Liver (tissue), 3 donors: ENCODE measurements at regions not wholly inside any gene's neighbourhood (a gene's known extent, or its start where the extent isn't known, plus 50 kb on each side); places are given as distances from the start of the nearest gene placed in this dataset.

Experiments
- CTCF ChIP-seq: fragments of 150-350 bp; IDR thresholded peaks from 2 replicates; pipeline ENCODE4 v1.5.1; 2017; ENCODE audit warnings: improper control_type of control experiment, low read depth, low read length; ENCODE audit not compliant: missing input control
- EGR1 ChIP-seq, 2 donors: IDR thresholded peaks; 2 replicates each; pipeline ENCODE4 v1.6.1; 2016 to 2018; ENCODE audit warnings: antibody characterized with exemption in 2 of 2, low read depth in 2 of 2
- GABPA ChIP-seq, 2 donors: IDR thresholded peaks in 1 of 2; conservative IDR thresholded peaks in 1 of 2; 2 replicates each; pipeline ENCODE4 v1.6.1; 2016; ENCODE audit warnings: antibody characterized with exemption in 2 of 2, mild to moderate bottlenecking in 1 of 2, moderate library complexity in 1 of 2
- JUND ChIP-seq, 2 donors: IDR thresholded peaks; 2 replicates each; pipeline ENCODE4 v1.6.1; 2016; ENCODE audit warnings: antibody characterized with exemption in 2 of 2
- RAD21 ChIP-seq, 2 donors: IDR thresholded peaks; 2 replicates each; pipeline ENCODE4 v1.6.1; 2016; ENCODE audit warnings: antibody characterized with exemption in 2 of 2, mild to moderate bottlenecking in 2 of 2
- RXRA ChIP-seq, 2 donors: IDR thresholded peaks; 2 replicates each; pipeline ENCODE4 v1.6.1; 2017 to 2018; ENCODE audit warnings: antibody characterized with exemption in 2 of 2, mild to moderate bottlenecking in 1 of 2
- donor health status: healthy.
- donor health status: healthy.

- TF ChIP-seq CTCF (no peak), GABPA (IDR thresholded peaks at IDR 0.05 in 1 of 2, conservative IDR thresholded peaks at IDR 0.05 in 1 of 2) (no peak), EGR1 (IDR thresholded peaks at IDR 0.05; ENCODE audit: low read depth in 2 of 2) (no peak), RAD21 (IDR thresholded peaks at IDR 0.05) (no peak), RXRA (IDR thresholded peaks at IDR 0.05) (no peak), JUND (IDR thresholded peaks at IDR 0.05) (no peak)
Measured at GRCh38 chr16:86085795-86086194, 186.8 kb downstream of the IRF8 start.
